Heart left ventricle (tissue), 16 donors: ENCODE measurements at regions not wholly inside any gene's neighbourhood (a gene's known extent, or its start where the extent isn't known, plus 50 kb on each side); places are given as distances from the start of the nearest gene placed in this dataset.

Experiments used
- ATAC-seq, 4 donors: fragments of 200-7000 bp; cut with Tn5 transposase; one replicate each; pipeline ENCODE4 v1.9.1; 2020 to 2022; ENCODE audit warnings: moderate library complexity in 4 of 4, mild to moderate bottlenecking in 3 of 4, moderate number of reproducible peaks in 1 of 4
- DNase-seq, 5 donors: peaks; one replicate each; pipeline ENCODE4 v3.0.0-alpha.2; 2020
- H3K27ac ChIP-seq, 12 donors: fragments of 200-600 bp; sonication (generic) in 4 of 12; one replicate each; pipeline versions ENCODE4 v1.5.0 to v1.8.0; 2016 to 2022; ENCODE audit warnings: mild to moderate bottlenecking in 2 of 12
- H3K27me3 ChIP-seq, 9 donors: fragments of 200-600 bp; sonication (generic) in 2 of 9; one replicate each; pipeline versions ENCODE4 v1.5.1 to v1.8.0; 2016 to 2022; ENCODE audit warnings: mild to moderate bottlenecking in 3 of 9
- H3K36me3 ChIP-seq, 9 donors: fragments of 200-600 bp; sonication (generic) in 2 of 9; one replicate each; pipeline versions ENCODE4 v1.5.0 to v1.8.0; 2018 to 2022; ENCODE audit warnings: mild to moderate bottlenecking in 2 of 9
- H3K4me1 ChIP-seq, 12 donors: fragments of 200-600 bp; sonication (generic) in 4 of 12; one replicate each; pipeline versions ENCODE4 v1.5.0 to v1.8.0; 2016 to 2022; ENCODE audit warnings: mild to moderate bottlenecking in 3 of 12
- H3K4me3 ChIP-seq, 12 donors: fragments of 200-600 bp; sonication (generic) in 4 of 12; one replicate each; pipeline versions ENCODE4 v1.5.0 to v1.8.0; 2017 to 2022; ENCODE audit warnings: mild to moderate bottlenecking in 9 of 12, moderate library complexity in 4 of 12
- H3K9me3 ChIP-seq, 12 donors: fragments of 200-600 bp; sonication (generic) in 4 of 12; one replicate each; pipeline versions ENCODE4 v1.5.0 to v1.8.0; 2016 to 2022; ENCODE audit warnings: mild to moderate bottlenecking in 1 of 12
- CTCF ChIP-seq, 12 donors: fragments of 200-600 bp; sonication (generic) in 4 of 12; IDR thresholded peaks; one replicate each; pipeline versions ENCODE4 v1.5.0 to v1.8.0; 2018 to 2022; ENCODE audit warnings: antibody characterized with exemption in 12 of 12, mild to moderate bottlenecking in 5 of 12
- POLR2A ChIP-seq, 2 donors: fragments of 450-650 bp; IDR thresholded peaks; one replicate each; pipeline ENCODE4 v1.6.1; 2017; ENCODE audit warnings: antibody characterized with exemption in 2 of 2, mild to moderate bottlenecking in 2 of 2, moderate library complexity in 2 of 2
- WGBS, 4 donors: extraction: QIAGEN DNeasy Blood & Tissue Kit in 2 of 4; methylation state at CpG; one replicate each; pipeline versions ENCODE4 v1.1.5 to v1.1.7; 2013 to 2018; 5-methylcytosine and 5-hydroxymethylcytosine counted together
- intact Hi-C, 10 donors: fragments of 100-400 bp; cut with DNase I; formaldehyde crosslinking; loops; one replicate each; pipeline versions ENCODE4 v1.11.1 to v1.14.2; 2022
- donor health status: ischemic (EF 13 %, LVEDD 7.1; RV severe dilation, severe dysfunction).
- donor health status: healthy with polysubstance abuse.
- donor health status: DM: no; HTN: yes; CAD: no.
- donor health status: DM: no; HTN: no; CAD: no.
- donor health status: ischemic (EF 25% LVEDD 6.9; RV normal size, moderate dysfunction).
- donor health status: ischemic (EF 25% LVEDD 5.7; RV mildly dilated, moderate dysfunction).
- donor health status: healthy.
- donor health status: DM: yes; HTN: yes; CAD: no.
- donor health status: ischemic (EF 35%, LVEDD 5.7; RV mildly dilated, moderate dysfunction).
- donor health status: nonischemic (EF 11% LVEDD 7.7; RV severe dilation, severe dysfunction).
- donor health status: DM: yes; HTN: yes; CAD: no.
- donor health status: PGD.
- donor health status: ischemic (EF 29% LVEDD 5.4; RV normal size, mild dysfunction).
- donor health status: nonischemic (EF 23%, LVEDD 6.1; RV moderate dilation, normal function).

DNA sequence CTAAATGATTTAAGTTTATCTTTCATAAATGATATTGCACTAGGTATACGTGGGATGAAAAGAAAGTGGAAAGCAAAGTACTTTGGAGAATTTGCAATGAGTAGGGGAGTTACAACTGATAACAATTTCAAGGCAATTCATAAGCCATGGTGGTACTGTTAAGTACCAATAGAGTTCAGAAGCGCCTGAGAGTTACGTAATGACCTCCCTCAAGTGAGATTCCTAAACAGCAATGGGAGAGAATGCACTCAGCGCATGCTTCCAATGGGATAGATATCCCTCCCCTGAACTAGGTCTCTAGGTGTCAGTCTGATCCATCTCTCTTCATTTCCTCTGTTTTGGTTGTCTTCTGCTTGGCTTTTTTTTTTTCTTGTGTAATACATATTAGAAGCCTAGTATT, 249.3 kb downstream of the NNT start:
- WGBS, 4 donors, result 89 to 95% (median 90%) methylated on average over 4 of the region's 4 CpGs
- H3K27me3 ChIP-seq, result no peaks in the 10 kb centered on the region
- H3K9me3 ChIP-seq, result no peaks in the 10 kb centered on the region
- ATAC-seq, result no peak
- DNase-seq, result no peak
- H3K4me1 ChIP-seq, result peaks cover 0 to 20% (median 7%) of the 10 kb centered on the region in 12 donors
- no peak for TF ChIP-seq POLR2A (IDR thresholded peaks at IDR 0.05)
- no peak for TF ChIP-seq CTCF (IDR thresholded peaks at IDR 0.05)
- no peak overlapping the region for H3K4me3 ChIP-seq
- H3K27ac ChIP-seq, result no peak overlapping the region
- H3K36me3 ChIP-seq, result no peaks in the 10 kb centered on the region
- intact Hi-C loops, result no loop called here

GRCh38 chr5:43851741-43852140, 248.8 kb downstream of the NNT start:
- WGBS, 4 donors, result 84 to 93% (median 87%) methylated on average over 7 of the region's 7 CpGs
- no peak for DNase-seq

DNA sequence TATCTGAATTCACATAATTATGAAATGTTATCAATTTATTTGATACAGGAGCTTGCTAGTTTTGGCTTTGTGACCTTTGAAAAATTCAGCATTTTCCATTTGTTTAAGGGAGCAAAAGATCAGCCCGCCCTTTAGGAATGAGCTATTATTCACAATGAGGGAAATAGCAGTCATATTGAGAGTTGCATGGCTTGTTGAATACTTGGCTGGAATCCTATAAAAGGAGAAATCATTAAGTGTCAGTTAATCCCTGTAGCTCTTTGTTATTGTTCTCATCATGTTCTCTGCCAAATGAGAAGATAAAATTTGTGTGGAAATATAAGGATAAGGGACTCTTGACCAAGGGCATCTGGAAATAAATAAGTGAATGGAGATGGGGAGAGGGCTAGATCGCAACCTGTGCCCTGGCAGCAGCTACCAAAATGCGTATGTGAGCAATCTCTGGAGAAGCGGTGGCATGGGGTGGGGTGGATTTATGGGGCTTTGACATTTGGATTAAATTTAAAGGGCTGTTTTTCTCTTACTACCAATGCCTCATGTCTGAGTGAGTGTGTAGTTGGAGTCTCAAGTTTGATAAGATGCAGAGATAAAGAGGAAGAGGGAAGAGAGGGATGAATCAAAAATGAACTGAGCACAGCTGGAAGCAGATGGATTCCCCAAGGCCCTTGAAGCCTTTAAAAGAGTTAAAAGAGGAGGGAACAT, 237.6 kb downstream of the NNT start:
- H3K36me3 ChIP-seq, result no peaks in the 10 kb centered on the region
- H3K4me1 ChIP-seq, result no peaks in the 10 kb centered on the region
- TF ChIP-seq CTCF (IDR thresholded peaks at IDR 0.05) (no peak), POLR2A (IDR thresholded peaks at IDR 0.05) (no peak)
- H3K27me3 ChIP-seq, result no peaks in the 10 kb centered on the region
- intact Hi-C loops, result no loop called here
- H3K4me3 ChIP-seq, result no peak overlapping the region
- ATAC-seq, result peak in 1 of 4 donors; percentile 72
- peak in 1 of 5 donors; percentile 25 for DNase-seq
- H3K9me3 ChIP-seq, result no peaks in the 10 kb centered on the region
- H3K27ac ChIP-seq, result peak overlapping the region in 1 of 12 donors; percentile 5
- 68 to 79% (median 69%) methylated on average over 4 of the region's 4 CpGs for WGBS, 4 donors

More at GRCh38 chr5:43851741-43852140, 248.8 kb downstream of the NNT start:
- Histone ChIP-seq H3K9me3 (no peaks in the 10 kb centered on the region), H3K4me1 (peaks cover 0 to 20% (median 7%) of the 10 kb centered on the region in 12 donors), H3K27ac (no peak overlapping the region), H3K27me3 (no peaks in the 10 kb centered on the region), H3K36me3 (no peaks in the 10 kb centered on the region), H3K4me3 (no peak overlapping the region)
- TF ChIP-seq POLR2A (IDR thresholded peaks at IDR 0.05), result no peak
- intact Hi-C loops, result no loop called here
- no peak for ATAC-seq

- DNase-seq (no peak), ATAC-seq (peak in 2 of 4 donors; percentile 36 to 79)
- intact Hi-C loops, result no loop called here
- Histone ChIP-seq H3K36me3 (no peaks in the 10 kb centered on the region), H3K4me1 (no peaks in the 10 kb centered on the region), H3K4me3 (no peak overlapping the region), H3K9me3 (no peaks in the 10 kb centered on the region), H3K27me3 (no peaks in the 10 kb centered on the region), H3K27ac (peak overlapping the region in 2 of 12 donors; percentile 22 to 59)
- TF ChIP-seq CTCF (IDR thresholded peaks at IDR 0.05), result no peak
- TF ChIP-seq POLR2A (IDR thresholded peaks at IDR 0.05), result no peak
These were observed 236.2 kb downstream of the NNT start for GRCh38 chr5:43839218-43839617.

GRCh38 chr5:43837996-43838395, 235.0 kb downstream of the NNT start:
- H3K27me3 ChIP-seq, result no peaks in the 10 kb centered on the region
- 82 to 90% (median 83%) methylated on average over 1 of the region's 1 CpG for WGBS, 4 donors
- H3K27ac ChIP-seq, result no peak overlapping the region
- H3K4me1 ChIP-seq, result no peaks in the 10 kb centered on the region
- TF ChIP-seq POLR2A (IDR thresholded peaks at IDR 0.05) (no peak), CTCF (IDR thresholded peaks at IDR 0.05) (no peak)
- intact Hi-C loops, result no loop called here
- ATAC-seq (no peak), DNase-seq (no peak)
- H3K36me3 ChIP-seq, result no peaks in the 10 kb centered on the region
- H3K9me3 ChIP-seq, result no peaks in the 10 kb centered on the region
- no peak overlapping the region for H3K4me3 ChIP-seq
